Smooth muscle cell (in vitro differentiated cells): ENCODE measurements at regions not wholly inside any gene's neighbourhood (a gene's known extent, or its start where the extent isn't known, plus 50 kb on each side); places are given as distances from the start of the nearest gene placed in this dataset.

ENCODE experiments used
- DNase-seq: peaks from one replicate; lab custom pipeline; 2025; ENCODE audit not compliant: unreplicated experiment; lab: John Stamatoyannopoulos, UW
- H2AFZ ChIP-seq: fragments of 200-600 bp; sonication (generic); 2 replicates; pipeline ENCODE4 v1.6.0; 2016; ENCODE audit warnings: antibody characterized with exemption, low read depth, mild to moderate bottlenecking
- H3F3A ChIP-seq: fragments of 200-600 bp; sonication (generic); 2 replicates; pipeline ENCODE4 v1.6.0; 2017; ENCODE audit warnings: antibody characterized with exemption, low read depth
- H3K27ac ChIP-seq: fragments of 200-600 bp; sonication (generic); 2 replicates; pipeline ENCODE4 v1.5.1; 2016; ENCODE audit warnings: low read depth, mild to moderate bottlenecking
- H3K27me3 ChIP-seq: fragments of 200-600 bp; sonication (generic); 2 replicates; pipeline ENCODE4 v1.6.1; 2016; ENCODE audit warnings: low read depth, mild to moderate bottlenecking
- H3K36me3 ChIP-seq: fragments of 200-600 bp; sonication (generic); 2 replicates; pipeline ENCODE4 v1.5.1; 2016; ENCODE audit warnings: low read depth
- H3K4me1 ChIP-seq: fragments of 200-600 bp; sonication (generic); 2 replicates; pipeline ENCODE4 v1.5.1; 2016; ENCODE audit warnings: low read depth
- H3K4me2 ChIP-seq: fragments of 200-600 bp; sonication (generic); 2 replicates; pipeline ENCODE4 v1.6.0; 2016; ENCODE audit warnings: mild to moderate bottlenecking
- H3K4me3 ChIP-seq: fragments of 200-600 bp; sonication (generic); 2 replicates; pipeline ENCODE4 v1.5.1; 2016; ENCODE audit warnings: mild to moderate bottlenecking
- H3K79me2 ChIP-seq: fragments of 200-600 bp; sonication (generic); 2 replicates; pipeline ENCODE4 v1.6.0; 2016; ENCODE audit warnings: low read depth, mild to moderate bottlenecking
- H3K9ac ChIP-seq: fragments of 200-600 bp; sonication (generic); 2 replicates; pipeline ENCODE4 v1.6.0; 2016; ENCODE audit warnings: low read depth
- H3K9me3 ChIP-seq: fragments of 200-600 bp; sonication (generic); replicated peaks from 2 replicates; pipeline ENCODE4 v1.5.1; 2016; ENCODE audit warnings: low read depth
- H4K20me1 ChIP-seq: fragments of 200-600 bp; sonication (generic); 2 replicates; pipeline ENCODE4 v1.6.0; 2016; ENCODE audit warnings: low read depth
- CTCF ChIP-seq: fragments of 200-600 bp; sonication (generic); IDR thresholded peaks from 2 replicates; pipeline ENCODE4 v1.5.1; 2017; ENCODE audit warnings: borderline replicate concordance, mild to moderate bottlenecking, antibody characterized with exemption; ENCODE audit not compliant: insufficient read depth, poor library complexity, severe bottlenecking
- WGBS: methylation state at CpG from one replicate; pipeline ENCODE4 v1.1.7; 2016; ENCODE audit warnings: low lambda C conversion rate; 5-methylcytosine and 5-hydroxymethylcytosine counted together

- Histone ChIP-seq H3K27me3 (no peaks in the 10 kb centered on the region), H3K27ac (no peak overlapping the region), H3K9ac (no peak overlapping the region), H3K36me3 (no peaks in the 10 kb centered on the region), H2AFZ (no peak overlapping the region), H3F3A (no peaks in the 10 kb centered on the region), H4K20me1 (no peaks in the 10 kb centered on the region), H3K4me1 (no peaks in the 10 kb centered on the region), H3K4me3 (no peak overlapping the region), H3K9me3 (no peaks in the 10 kb centered on the region), H3K4me2 (no peak overlapping the region), H3K79me2 (no peaks in the 10 kb centered on the region)
- no peak for TF ChIP-seq CTCF
- no peak for DNase-seq
- 67% methylated on average over 1 of the region's 1 CpG for WGBS
Observed at GRCh38 chr7:81138870-81139269, 220.0 kb upstream of the SEMA3C start.

- H3K4me3 ChIP-seq: no peak overlapping the region
- WGBS: 93% methylated on average over 4 of the region's 4 CpGs
- H3K9ac ChIP-seq: no peak overlapping the region
- no peaks in the 10 kb centered on the region for H3K9me3 ChIP-seq
- no peaks in the 10 kb centered on the region for H3F3A ChIP-seq
- H3K27me3 ChIP-seq: no peaks in the 10 kb centered on the region
- H3K79me2 ChIP-seq: no peaks in the 10 kb centered on the region
- no peaks in the 10 kb centered on the region for H3K4me1 ChIP-seq
- no peak for TF ChIP-seq CTCF
- no peaks in the 10 kb centered on the region for H3K36me3 ChIP-seq
- no peak overlapping the region for H3K27ac ChIP-seq
- no peak overlapping the region for H3K4me2 ChIP-seq
- no peak for DNase-seq
- no peaks in the 10 kb centered on the region for H4K20me1 ChIP-seq
- no peak overlapping the region for H2AFZ ChIP-seq
Observed at GRCh38 chr7:81135324-81135723, 216.5 kb upstream of the SEMA3C start.

GRCh38 chr7:81128011-81128410 is 209.2 kb upstream of the SEMA3C start:
- Histone ChIP-seq H3K4me2 (no peak overlapping the region), H3K79me2 (no peaks in the 10 kb centered on the region), H3K4me1 (no peaks in the 10 kb centered on the region), H3K27ac (no peak overlapping the region), H2AFZ (no peak overlapping the region), H3F3A (no peaks in the 10 kb centered on the region), H3K9ac (no peak overlapping the region), H3K36me3 (no peaks in the 10 kb centered on the region), H3K27me3 (no peaks in the 10 kb centered on the region), H3K4me3 (no peak overlapping the region), H4K20me1 (no peaks in the 10 kb centered on the region), H3K9me3 (peaks cover 11% of the 10 kb centered on the region)
- DNase-seq: no peak
- 89% methylated on average over 1 of the region's 1 CpG for WGBS
- TF ChIP-seq CTCF: no peak

GRCh38 chr7:81120803-81121202 is 202.0 kb upstream of the SEMA3C start:
- 73% methylated on average over 4 of the region's 4 CpGs for WGBS
- Histone ChIP-seq H3K27me3 (no peaks in the 10 kb centered on the region), H3F3A (no peaks in the 10 kb centered on the region), H3K9ac (no peak overlapping the region), H3K36me3 (no peaks in the 10 kb centered on the region), H2AFZ (no peak overlapping the region), H3K4me1 (no peaks in the 10 kb centered on the region), H3K9me3 (no peaks in the 10 kb centered on the region), H3K27ac (no peak overlapping the region), H3K4me3 (no peak overlapping the region), H4K20me1 (no peaks in the 10 kb centered on the region), H3K79me2 (no peaks in the 10 kb centered on the region), H3K4me2 (no peak overlapping the region)
- TF ChIP-seq CTCF: no peak
- DNase-seq: no peak
